ENCODE measurements at regions not wholly inside any gene's neighbourhood (a gene's known extent, or its start where the extent isn't known, plus 50 kb on each side); places are given as distances from the start of the nearest gene placed in this dataset.

DNA sequence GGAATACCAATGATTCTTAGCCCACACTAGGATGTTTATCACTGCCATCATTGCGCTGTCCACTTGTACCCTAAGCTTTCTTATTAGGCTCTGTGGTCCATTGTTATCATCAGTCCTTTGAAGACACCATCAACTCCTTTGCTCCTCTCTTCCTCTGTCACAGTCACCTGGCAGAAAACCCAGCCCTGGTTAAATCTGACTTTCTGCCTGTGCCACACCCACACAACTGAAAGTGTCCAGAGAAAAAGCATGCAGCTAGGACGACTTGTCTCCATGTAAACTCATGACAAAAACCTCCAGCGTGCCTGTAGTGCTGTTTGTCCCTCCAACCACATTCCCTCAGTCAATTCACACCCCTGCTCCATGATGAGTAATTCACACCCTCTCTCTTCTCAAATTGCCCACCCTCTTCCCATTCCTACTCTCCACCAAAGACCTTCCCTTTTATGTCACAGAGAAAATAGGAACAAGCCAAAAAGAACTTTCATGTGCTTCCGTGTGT, 297.4 kb upstream of the MGAT5 start:
- Histone ChIP-seq H3K4me1 (ENCODE audit: insufficient read depth, low read length, poor library complexity, severe bottlenecking) (no peaks in the 10 kb centered on the region), H3K9me2 (ENCODE audit: insufficient read depth, low read length) (no peaks in the 10 kb centered on the region), H3K4me3 (ENCODE audit: low read depth, low read length, poor library complexity, severe bottlenecking) (no peak overlapping the region), H3K9me3 (ENCODE audit: low read length) (no peaks in the 10 kb centered on the region), H2AFZ (ENCODE audit: low read length) (no peak overlapping the region), H3K27ac (ENCODE audit: low read depth, low read length, poor library complexity, severe bottlenecking) (no peak overlapping the region), H4K20me1 (ENCODE audit: insufficient read depth, low read length) (no peaks in the 10 kb centered on the region), H3K4me2 (ENCODE audit: low read length) (no peak overlapping the region), H3K36me3 (ENCODE audit: insufficient read depth, low read length) (no peaks in the 10 kb centered on the region), H3K79me2 (ENCODE audit: insufficient read depth, low read depth, low read length) (no peaks in the 10 kb centered on the region)
- ChIA-PET CTCF (ENCODE audit: unreplicated experiment) (no interaction called here), POLR2A (no interaction called here)
- no peak for TF ChIP-seq EZH2phosphoT487 (IDR thresholded peaks at IDR 0.05; ENCODE audit: borderline replicate concordance, low read depth, low read length)
- TF ChIP-seq CTCF (conservative IDR thresholded peaks at IDR 0.05; ENCODE audit: low read length) = no peak
- DNase-seq (ENCODE audit: low spot score) = no peak
- intact Hi-C loops (cut with micrococcal nuclease; ENCODE audit: unreplicated experiment) = no loop called here
- no TSS peak for BruUV-seq (replicated peaks)

GRCh38 chr2:133957724-133958480, 296.0 kb upstream of the MGAT5 start:
- no peak for TF ChIP-seq EZH2phosphoT487 (IDR thresholded peaks at IDR 0.05; ENCODE audit: borderline replicate concordance, low read depth, low read length)
- TF ChIP-seq CTCF (conservative IDR thresholded peaks at IDR 0.05; ENCODE audit: low read length) = no peak
- POLR2A ChIA-PET = no interaction called here
- Histone ChIP-seq H3K9me3 (ENCODE audit: low read length) (no peaks in the 10 kb centered on the region), H3K36me3 (ENCODE audit: insufficient read depth, low read length) (no peaks in the 10 kb centered on the region), H3K9me2 (ENCODE audit: insufficient read depth, low read length) (no peaks in the 10 kb centered on the region), H4K20me1 (ENCODE audit: insufficient read depth, low read length) (no peaks in the 10 kb centered on the region), H3K27ac (ENCODE audit: low read depth, low read length, poor library complexity, severe bottlenecking) (no peak overlapping the region), H3K4me1 (ENCODE audit: insufficient read depth, low read length, poor library complexity, severe bottlenecking) (no peaks in the 10 kb centered on the region), H3K4me3 (ENCODE audit: low read depth, low read length, poor library complexity, severe bottlenecking) (no peak overlapping the region), H3K4me2 (ENCODE audit: low read length) (no peak overlapping the region), H3K79me2 (ENCODE audit: insufficient read depth, low read depth, low read length) (no peaks in the 10 kb centered on the region), H2AFZ (ENCODE audit: low read length) (no peak overlapping the region)
- intact Hi-C loops (cut with micrococcal nuclease; ENCODE audit: unreplicated experiment) = no loop called here
- CTCF ChIA-PET (ENCODE audit: unreplicated experiment) = no interaction called here
- no peak for DNase-seq (ENCODE audit: low spot score)
- no TSS peak for BruUV-seq (replicated peaks)

DNA sequence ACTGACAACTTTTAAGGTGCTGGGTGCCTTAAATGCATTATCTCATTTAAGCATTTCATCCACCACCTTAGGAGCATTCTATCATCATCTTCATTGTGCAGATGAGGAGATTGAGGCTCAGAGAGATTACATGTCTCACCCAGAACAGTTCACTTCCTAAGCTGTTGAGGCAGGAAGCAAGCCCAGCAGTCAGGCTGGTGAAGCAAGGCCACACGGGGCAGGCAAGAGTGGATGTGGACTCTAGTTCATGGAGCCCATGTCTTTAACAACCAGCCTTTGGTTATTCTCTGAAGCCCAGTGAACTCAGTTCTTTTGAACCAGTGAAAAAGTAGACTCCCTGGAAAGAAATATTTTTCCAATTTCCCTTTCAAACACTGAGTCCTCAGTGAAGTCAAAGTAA, 294.8 kb upstream of the MGAT5 start:
- POLR2A ChIA-PET = no interaction called here
- CTCF ChIA-PET (ENCODE audit: unreplicated experiment) = no interaction called here

More for the DNA sequence above, 294.8 kb upstream of the MGAT5 start:
- Histone ChIP-seq H3K9me3 (ENCODE audit: low read length) (no peaks in the 10 kb centered on the region), H4K20me1 (ENCODE audit: insufficient read depth, low read length) (no peaks in the 10 kb centered on the region), H3K79me2 (ENCODE audit: insufficient read depth, low read depth, low read length) (no peaks in the 10 kb centered on the region), H3K4me3 (ENCODE audit: low read depth, low read length, poor library complexity, severe bottlenecking) (no peak overlapping the region), H3K4me2 (ENCODE audit: low read length) (no peak overlapping the region), H3K4me1 (ENCODE audit: insufficient read depth, low read length, poor library complexity, severe bottlenecking) (no peaks in the 10 kb centered on the region), H2AFZ (ENCODE audit: low read length) (no peak overlapping the region), H3K9me2 (ENCODE audit: insufficient read depth, low read length) (no peaks in the 10 kb centered on the region), H3K36me3 (ENCODE audit: insufficient read depth, low read length) (no peaks in the 10 kb centered on the region), H3K27ac (ENCODE audit: low read depth, low read length, poor library complexity, severe bottlenecking) (no peak overlapping the region)
- no TSS peak for BruUV-seq (replicated peaks)
- intact Hi-C loops (cut with micrococcal nuclease; ENCODE audit: unreplicated experiment) = no loop called here
- TF ChIP-seq CTCF (conservative IDR thresholded peaks at IDR 0.05; ENCODE audit: low read length) (no peak), EZH2phosphoT487 (IDR thresholded peaks at IDR 0.05; ENCODE audit: borderline replicate concordance, low read depth, low read length) (no peak)
- no peak for DNase-seq (ENCODE audit: low spot score)
